NCI-H2029 treated with DMSO at 0.1 percent for 48 hours (cell line): ENCODE measurements at regions not wholly inside any gene's neighbourhood (a gene's known extent, or its start where the extent isn't known, plus 50 kb on each side); places are given as distances from the start of the nearest gene placed in this dataset.
"Not testable (repeated sequence)": the region's sequence is repeated elsewhere in the genome, so short reads cannot be mapped to it uniquely, and the experiment has no call there.

ENCODE experiments used
- DNase-seq: peaks from one replicate; lab custom pipeline; 2025; lab: John Stamatoyannopoulos, UW

- no peak for DNase-seq
Measured at GRCh38 chr19:31445406-31445805, 96.2 kb upstream of the TSHZ3 start.

- DNase-seq, result peak; percentile 88
Measured at GRCh38 chr19:31448221-31448657, 99.0 kb upstream of the TSHZ3 start.

- DNase-seq, result no peak
Measured at GRCh38 chr19:31449379-31449778, 100.1 kb upstream of the TSHZ3 start.

GRCh38 chr19:31450696-31451095, 101.5 kb upstream of the TSHZ3 start:
- DNase-seq, result no peak

- no peak for DNase-seq
Measured at GRCh38 chr19:31451686-31452330, 102.6 kb upstream of the TSHZ3 start.

GRCh38 chr19:31459430-31459829, 110.2 kb upstream of the TSHZ3 start:
- DNase-seq, result no peak

GRCh38 chr19:31461814-31462539, 112.7 kb upstream of the TSHZ3 start:
- no peak for DNase-seq

GRCh38 chr19:31470229-31470939, 121.1 kb upstream of the TSHZ3 start:
- DNase-seq, result no peak

GRCh38 chr19:31470952-31471351, 121.7 kb upstream of the TSHZ3 start:
- DNase-seq, result no peak

- DNase-seq, result no peak
Measured at GRCh38 chr19:31478241-31478640, 129.0 kb upstream of the TSHZ3 start.

GRCh38 chr19:31483226-31483857, 134.1 kb upstream of the TSHZ3 start:
- DNase-seq, result no peak

GRCh38 chr19:31484858-31485410, 135.7 kb upstream of the TSHZ3 start:
- DNase-seq, result not testable (repeated sequence)

GRCh38 chr19:31485472-31485871, 136.2 kb upstream of the TSHZ3 start:
- DNase-seq, result no peak

GRCh38 chr19:31491242-31491641, 142.0 kb upstream of the TSHZ3 start:
- no peak for DNase-seq

GRCh38 chr19:31492050-31492449, 142.8 kb upstream of the TSHZ3 start:
- no peak for DNase-seq

- DNase-seq, result no peak
Measured at GRCh38 chr19:31496076-31496475, 146.8 kb upstream of the TSHZ3 start.

GRCh38 chr19:31497709-31498108, 148.5 kb upstream of the TSHZ3 start:
- no peak for DNase-seq

- DNase-seq, result no peak
Measured at GRCh38 chr19:31498781-31499180, 149.5 kb upstream of the TSHZ3 start.

- DNase-seq, result no peak
Measured at GRCh38 chr19:31499281-31500196, 150.3 kb upstream of the TSHZ3 start.

GRCh38 chr19:31500197-31500830, 151.1 kb upstream of the TSHZ3 start:
- no peak for DNase-seq

GRCh38 chr19:31500946-31501345, 151.7 kb upstream of the TSHZ3 start:
- DNase-seq, result no peak
